AG10803 (cell line): ENCODE measurements at regions not wholly inside any gene's neighbourhood (a gene's known extent, or its start where the extent isn't known, plus 50 kb on each side); places are given as distances from the start of the nearest gene placed in this dataset.

Experiments used
- DNase-seq: peaks from one replicate; pipeline ENCODE4 v3.0.0; 2010; ENCODE audit warnings: low read depth
- H3K4me3 ChIP-seq: 2 replicates; pipeline ENCODE4 v1.5.1; 2011; ENCODE audit warnings: mild to moderate bottlenecking, low read length, control low read depth
- TF ChIP-seq, protein P1 (sequence below): conservative IDR thresholded peaks from 2 replicates; pipeline ENCODE4 v1.5.1; 2011; ENCODE audit warnings: mild to moderate bottlenecking, low read length, control low read depth, inconsistent platforms

DNA sequence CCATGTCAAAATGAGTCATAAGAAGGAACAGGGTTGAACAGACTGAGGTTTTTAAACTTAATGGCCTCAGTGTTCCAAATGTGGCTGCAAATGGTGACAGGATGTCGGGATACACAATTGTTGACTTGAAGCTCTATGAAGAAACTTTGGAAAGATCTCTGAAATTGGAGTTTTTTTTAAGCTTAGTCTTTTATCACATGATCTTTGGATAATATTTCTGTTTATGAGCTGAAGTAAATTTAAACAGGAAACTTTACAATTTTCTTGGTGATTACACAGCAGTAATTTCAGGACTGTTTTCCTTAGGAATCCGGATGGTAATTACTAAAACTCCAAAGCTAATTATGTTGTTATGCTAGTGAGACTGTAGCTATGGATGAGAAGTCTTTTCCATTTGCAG lies 199.1 kb upstream of the NRXN1 start:
- no peak overlapping the region for H3K4me3 ChIP-seq
- no peak for DNase-seq
- TF ChIP-seq, protein P1, sequence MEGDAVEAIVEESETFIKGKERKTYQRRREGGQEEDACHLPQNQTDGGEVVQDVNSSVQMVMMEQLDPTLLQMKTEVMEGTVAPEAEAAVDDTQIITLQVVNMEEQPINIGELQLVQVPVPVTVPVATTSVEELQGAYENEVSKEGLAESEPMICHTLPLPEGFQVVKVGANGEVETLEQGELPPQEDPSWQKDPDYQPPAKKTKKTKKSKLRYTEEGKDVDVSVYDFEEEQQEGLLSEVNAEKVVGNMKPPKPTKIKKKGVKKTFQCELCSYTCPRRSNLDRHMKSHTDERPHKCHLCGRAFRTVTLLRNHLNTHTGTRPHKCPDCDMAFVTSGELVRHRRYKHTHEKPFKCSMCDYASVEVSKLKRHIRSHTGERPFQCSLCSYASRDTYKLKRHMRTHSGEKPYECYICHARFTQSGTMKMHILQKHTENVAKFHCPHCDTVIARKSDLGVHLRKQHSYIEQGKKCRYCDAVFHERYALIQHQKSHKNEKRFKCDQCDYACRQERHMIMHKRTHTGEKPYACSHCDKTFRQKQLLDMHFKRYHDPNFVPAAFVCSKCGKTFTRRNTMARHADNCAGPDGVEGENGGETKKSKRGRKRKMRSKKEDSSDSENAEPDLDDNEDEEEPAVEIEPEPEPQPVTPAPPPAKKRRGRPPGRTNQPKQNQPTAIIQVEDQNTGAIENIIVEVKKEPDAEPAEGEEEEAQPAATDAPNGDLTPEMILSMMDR = no peak

DNA sequence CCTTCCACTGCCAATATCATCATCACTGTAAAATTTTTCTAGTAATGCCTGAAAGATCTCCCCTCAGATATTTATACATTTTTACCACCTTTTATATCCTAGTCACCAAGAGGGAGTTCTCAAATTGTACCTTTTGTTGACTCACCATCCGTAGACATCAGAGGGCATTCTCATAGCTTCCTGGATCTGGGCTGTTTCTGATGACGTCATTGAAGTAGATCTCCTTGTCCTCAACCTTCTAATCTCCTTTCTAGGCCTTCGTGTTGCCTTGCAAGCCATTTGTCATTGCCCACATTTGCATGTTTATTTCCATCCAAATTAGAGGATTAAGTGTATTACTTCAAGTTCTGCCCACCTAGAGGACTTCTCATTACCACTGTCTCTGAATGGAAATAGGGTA lies 193.4 kb upstream of the NRXN1 start:
- DNase-seq = no peak
- TF ChIP-seq, protein P1 = no peak
- H3K4me3 ChIP-seq = no peak overlapping the region

- TF ChIP-seq, protein P1 = no peak
- peak; percentile 1 for DNase-seq
- H3K4me3 ChIP-seq = no peak overlapping the region
Observed at GRCh38 chr2:51224790-51225189, 192.9 kb upstream of the NRXN1 start.

DNA sequence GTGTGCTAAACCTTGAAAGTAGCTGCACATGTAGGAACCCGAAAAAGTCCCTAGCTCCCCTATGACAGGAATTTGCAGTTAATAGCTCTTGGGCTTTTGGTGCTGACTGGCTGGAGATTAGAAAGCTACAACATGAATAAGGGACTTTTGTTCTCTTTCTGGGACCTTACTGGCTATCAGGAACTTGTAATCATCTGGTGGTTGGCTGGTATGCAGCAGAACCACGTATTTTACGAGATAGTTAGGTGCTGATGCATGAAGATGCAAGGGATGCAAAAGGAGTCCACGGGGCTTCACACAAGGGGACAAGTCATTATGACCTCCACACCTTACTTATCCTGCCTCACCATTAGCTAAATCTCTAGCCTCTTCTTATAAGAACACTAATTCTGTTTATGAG lies 190.2 kb upstream of the NRXN1 start:
- TF ChIP-seq, protein P1 = no peak
- H3K4me3 ChIP-seq = no peak overlapping the region
- DNase-seq = no peak

GRCh38 chr2:51220606-51221005 lies 188.7 kb upstream of the NRXN1 start:
- DNase-seq = no peak
- TF ChIP-seq, protein P1 = no peak

DNA sequence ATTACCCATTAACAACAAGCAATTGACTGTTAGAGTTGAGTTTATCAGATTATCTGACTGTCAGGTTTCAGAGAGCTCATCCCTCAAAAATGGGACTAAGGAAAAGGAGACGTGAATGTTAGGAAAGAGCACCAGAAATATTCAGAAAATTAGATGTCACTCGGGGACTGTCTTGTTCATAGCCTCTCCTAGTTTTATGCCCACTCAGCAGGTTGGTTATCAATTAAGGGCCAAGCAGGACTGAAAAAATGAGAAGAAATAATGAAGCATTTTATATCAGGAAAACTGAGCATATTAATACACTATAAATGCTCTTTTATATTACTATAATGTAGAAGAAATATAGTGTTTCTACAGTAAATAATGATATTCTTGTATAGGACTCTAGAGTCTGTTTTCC lies 188.1 kb upstream of the NRXN1 start:
- DNase-seq = no peak
- TF ChIP-seq, protein P1 = no peak
- H3K4me3 ChIP-seq = no peak overlapping the region

More at GRCh38 chr2:51220606-51221005, 188.7 kb upstream of the NRXN1 start:
- no peak overlapping the region for H3K4me3 ChIP-seq

GRCh38 chr2:51219468-51219867 lies 187.5 kb upstream of the NRXN1 start:
- DNase-seq = peak; percentile 4
- TF ChIP-seq, protein P1 = no peak
- H3K4me3 ChIP-seq = no peak overlapping the region
